ENCODE measurements at regions not wholly inside any gene's neighbourhood (a gene's known extent, or its start where the extent isn't known, plus 50 kb on each side); places are given as distances from the start of the nearest gene placed in this dataset.

- TF ChIP-seq CTCF (IDR thresholded peaks at IDR 0.05) (no peak), ZFX (IDR thresholded peaks at IDR 0.05; ENCODE audit: borderline replicate concordance) (no peak)
Measured at GRCh38 chr6:145034664-145035063, 700.7 kb downstream of the EPM2A start.

Data from 22Rv1 (cell line).